ENCODE measurements at regions not wholly inside any gene's neighbourhood (a gene's known extent, or its start where the extent isn't known, plus 50 kb on each side); places are given as distances from the start of the nearest gene placed in this dataset.

DNA sequence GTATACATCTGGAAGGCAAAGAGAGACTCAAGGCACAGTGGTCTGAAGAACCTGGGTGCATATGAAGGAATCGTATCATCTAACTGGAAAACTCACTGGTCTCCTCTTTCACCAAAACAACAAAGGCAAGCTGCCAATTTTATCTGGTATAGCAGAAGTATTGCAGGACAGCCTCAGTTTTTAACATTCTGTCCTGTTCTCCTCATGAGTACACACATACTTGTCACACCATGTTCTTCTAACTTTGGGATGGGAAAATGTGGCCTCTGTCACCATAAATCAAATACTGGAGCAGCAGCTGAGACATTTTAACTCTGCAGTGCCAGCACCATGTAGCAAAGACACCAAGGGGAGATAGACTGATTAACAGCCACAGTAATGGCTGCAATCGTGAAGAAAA lies 199.1 kb upstream of the CNR1 start:
- H3K79me1 ChIP-seq (ENCODE audit: insufficient read depth, low read depth, low read length, poor library complexity, severe bottlenecking) = no peaks in the 10 kb centered on the region
- H3K4me1 ChIP-seq (ENCODE audit: insufficient read depth, low read length) = no peaks in the 10 kb centered on the region
- no peak overlapping the region for H4K91ac ChIP-seq (ENCODE audit: insufficient read length, low read depth, low read length)
- H2BK12ac ChIP-seq (ENCODE audit: insufficient read length, low read depth, low read length) = no peak overlapping the region
- H4K8ac ChIP-seq (replicated peaks; ENCODE audit: insufficient read length, low read depth, low read length) = no peak overlapping the region
- WGBS (ENCODE audit: extremely low coverage, insufficient read length, low lambda C conversion rate) = no CpG with 5 or more reads among the region's 2 CpGs
- no peak overlapping the region for H3K4me3 Mint-ChIP-seq
- no peaks in the 10 kb centered on the region for H4K20me1 ChIP-seq (ENCODE audit: control insufficient read depth, insufficient read depth, insufficient read length)
- no peak overlapping the region for H3K23ac ChIP-seq (ENCODE audit: insufficient read length, low read depth, low read length)
- H3K18ac ChIP-seq (ENCODE audit: insufficient read length, low read depth, low read length) = no peak overlapping the region
- no peak overlapping the region for H3K4ac ChIP-seq (ENCODE audit: low read depth, low read length)
- H2BK5ac ChIP-seq (ENCODE audit: insufficient read length, low read length) = no peak overlapping the region
- H3K27ac ChIP-seq (ENCODE audit: insufficient read length, low read depth, low read length) = no peak overlapping the region
- no peak for DNase-seq
- no peaks in the 10 kb centered on the region for H3K23me2 ChIP-seq (ENCODE audit: insufficient read length, low read depth, low read length, poor library complexity, severe bottlenecking)
- no peak overlapping the region for H3K9ac ChIP-seq (ENCODE audit: extremely low read depth, insufficient read length, low read length)
- no peaks in the 10 kb centered on the region; a peak in 1 of 5 replicates for H3K9me3 Mint-ChIP-seq
- no peak overlapping the region for H3K14ac ChIP-seq (ENCODE audit: insufficient read depth, low read length)
- H3K4me2 ChIP-seq (ENCODE audit: insufficient read depth, insufficient read length, low read length) = no peak overlapping the region
- peaks cover 0 to 13% of the 10 kb centered on the region in 2 experiments; a peak in 2 of 4 replicates for H3K4me1 Mint-ChIP-seq
- no peaks in the 10 kb centered on the region for H3K27me3 ChIP-seq (ENCODE audit: insufficient read depth, low read length)
- no peaks in the 10 kb centered on the region; a peak in 1 of 7 replicates for H3K36me3 Mint-ChIP-seq (ENCODE audit: insufficient read depth in 1 of 3, low read depth in 3 of 3)
- H2AFZ ChIP-seq (ENCODE audit: low read length) = no peak overlapping the region
- H3K9me3 ChIP-seq (ENCODE audit: control insufficient read depth, low read depth, low read length) = no peaks in the 10 kb centered on the region
- no peak overlapping the region for H2BK20ac ChIP-seq (ENCODE audit: low read depth, low read length, poor library complexity, severe bottlenecking)
- H2BK120ac ChIP-seq (ENCODE audit: low read depth, low read length, poor library complexity, severe bottlenecking) = no peak overlapping the region
- H3T11ph ChIP-seq (ENCODE audit: low read length) = no peak overlapping the region
- H3K27me3 Mint-ChIP-seq (ENCODE audit: low read depth) = no peaks in the 10 kb centered on the region
- no peak overlapping the region for H3K56ac ChIP-seq (ENCODE audit: insufficient read length, low read depth, low read length)
- TF ChIP-seq, protein P1, sequence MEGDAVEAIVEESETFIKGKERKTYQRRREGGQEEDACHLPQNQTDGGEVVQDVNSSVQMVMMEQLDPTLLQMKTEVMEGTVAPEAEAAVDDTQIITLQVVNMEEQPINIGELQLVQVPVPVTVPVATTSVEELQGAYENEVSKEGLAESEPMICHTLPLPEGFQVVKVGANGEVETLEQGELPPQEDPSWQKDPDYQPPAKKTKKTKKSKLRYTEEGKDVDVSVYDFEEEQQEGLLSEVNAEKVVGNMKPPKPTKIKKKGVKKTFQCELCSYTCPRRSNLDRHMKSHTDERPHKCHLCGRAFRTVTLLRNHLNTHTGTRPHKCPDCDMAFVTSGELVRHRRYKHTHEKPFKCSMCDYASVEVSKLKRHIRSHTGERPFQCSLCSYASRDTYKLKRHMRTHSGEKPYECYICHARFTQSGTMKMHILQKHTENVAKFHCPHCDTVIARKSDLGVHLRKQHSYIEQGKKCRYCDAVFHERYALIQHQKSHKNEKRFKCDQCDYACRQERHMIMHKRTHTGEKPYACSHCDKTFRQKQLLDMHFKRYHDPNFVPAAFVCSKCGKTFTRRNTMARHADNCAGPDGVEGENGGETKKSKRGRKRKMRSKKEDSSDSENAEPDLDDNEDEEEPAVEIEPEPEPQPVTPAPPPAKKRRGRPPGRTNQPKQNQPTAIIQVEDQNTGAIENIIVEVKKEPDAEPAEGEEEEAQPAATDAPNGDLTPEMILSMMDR (conservative IDR thresholded peaks at IDR 0.05) = no peak
- no peak overlapping the region for H2AK5ac ChIP-seq (ENCODE audit: insufficient read length, low read length)
- H3K27ac Mint-ChIP-seq = no peak overlapping the region
- H3K79me2 ChIP-seq (ENCODE audit: insufficient read depth, low read length) = no peaks in the 10 kb centered on the region
- H4K5ac ChIP-seq (ENCODE audit: insufficient read length, low read depth, low read length) = no peak overlapping the region
- no peak overlapping the region for H2BK15ac ChIP-seq (ENCODE audit: low read depth, low read length)

Measured in H9 (cell line).